ENCODE measurements at regions not wholly inside any gene's neighbourhood (a gene's known extent, or its start where the extent isn't known, plus 50 kb on each side); places are given as distances from the start of the nearest gene placed in this dataset.

GRCh38 chr4:24096603-24097002, 206.8 kb upstream of the PPARGC1A start:
- TF ChIP-seq CTCF (IDR thresholded peaks at IDR 0.05) (no peak), POLR2A (IDR thresholded peaks at IDR 0.05) (no peak)
